Body of pancreas (tissue), 4 donors: ENCODE measurements at regions not wholly inside any gene's neighbourhood (a gene's known extent, or its start where the extent isn't known, plus 50 kb on each side); places are given as distances from the start of the nearest gene placed in this dataset.
"Not testable (repeated sequence)": the region's sequence is repeated elsewhere in the genome, so short reads cannot be mapped to it uniquely, and the experiment has no call there.

Experiments
- ATAC-seq: fragments of 150-250 bp; one replicate; pipeline ENCODE4 v1.9.1; 2016
- DNase-seq, 4 donors: peaks; one replicate each; pipeline ENCODE4 v3.0.0-alpha.2; 2019
- H3K27ac ChIP-seq, 4 donors: fragments of 200-600 bp; sonication (generic); 1 replicate in 3 of 4; 2 replicates in 1 of 4; pipeline versions ENCODE4 v1.5.1 to v1.6.1; 2016 to 2019; ENCODE audit warnings: mild to moderate bottlenecking in 1 of 4, mixed read lengths in 1 of 4, moderate library complexity in 1 of 4
- H3K27me3 ChIP-seq, 2 donors: fragments of 200-600 bp; sonication (generic); one replicate each; pipeline ENCODE4 v1.6.0; 2016; ENCODE audit warnings: mild to moderate bottlenecking in 1 of 2
- H3K36me3 ChIP-seq, 2 donors: fragments of 200-600 bp; sonication (generic); replicated peaks in 1 of 2; 2 replicates each; pipeline ENCODE4 v1.5.1; 2016; ENCODE audit warnings: low read depth in 2 of 2; ENCODE audit not compliant: insufficient read depth in 1 of 2
- H3K4me1 ChIP-seq: fragments of 200-600 bp; sonication (generic); one replicate; pipeline ENCODE4 v1.6.0; 2016
- H3K4me3 ChIP-seq, 2 donors: fragments of 200-600 bp; sonication (generic); 1 replicate in 1 of 2; 2 replicates in 1 of 2; pipeline ENCODE4 v1.5.1; 2016 to 2019
- H3K9me3 ChIP-seq, 3 donors: fragments of 200-600 bp; sonication (generic); 1 replicate in 2 of 3; 2 replicates in 1 of 3; pipeline ENCODE4 v1.5.1; 2016
- CTCF ChIP-seq, 7 experiments: fragments of 450-650 bp in 4 of 7; fragments of 200-600 bp in 3 of 7; sonication (generic) in 3 of 7; IDR thresholded peaks; one replicate each; pipeline ENCODE4 v1.5.1; 2016 to 2019; ENCODE audit warnings: antibody characterized with exemption in 7 of 7
- POLR2A ChIP-seq, 3 donors: fragments of 450-650 bp; IDR thresholded peaks; one replicate each; pipeline ENCODE4 v1.6.1; 2016; ENCODE audit warnings: antibody characterized with exemption in 3 of 3, mild to moderate bottlenecking in 2 of 3
- WGBS, 2 donors: methylation state at CpG; one replicate each; pipeline ENCODE4 v1.1.5; 2017; 5-methylcytosine and 5-hydroxymethylcytosine counted together
- intact Hi-C: fragments of 100-400 bp; cut with DNase I; formaldehyde crosslinking; loops from one replicate; pipeline ENCODE4 v1.15.1; 2023

DNA sequence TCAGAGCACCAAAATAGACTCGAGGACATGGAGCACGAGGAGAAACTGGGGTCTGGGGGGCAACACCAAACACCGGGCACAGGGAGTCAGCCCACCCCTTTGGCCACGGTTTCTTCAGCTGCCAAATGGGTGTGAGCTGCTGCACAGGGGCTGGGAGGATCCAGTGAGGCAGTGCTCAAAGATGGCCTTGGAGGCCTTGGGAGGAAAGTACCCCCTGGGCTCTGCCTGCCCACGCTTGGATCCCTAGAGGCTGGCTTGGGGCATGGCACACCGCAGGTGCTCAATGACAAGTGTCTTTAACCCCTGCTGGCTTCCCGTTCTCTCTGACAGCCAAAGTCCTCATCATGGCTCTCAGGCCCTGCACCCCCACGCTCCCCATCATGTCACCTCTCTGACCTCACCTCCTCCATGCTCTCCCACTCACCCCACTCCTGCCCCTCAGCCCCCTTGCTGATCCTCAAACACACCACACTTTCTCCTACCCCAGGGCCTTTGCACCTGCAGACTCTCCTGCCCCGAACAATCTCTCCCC lies 190.3 kb downstream of the ANKRD60 start:
- ATAC-seq (no peak), DNase-seq (no peak)
- no peaks in the 10 kb centered on the region for H3K4me1 ChIP-seq
- H3K27me3 ChIP-seq, result no peaks in the 10 kb centered on the region
- no peak overlapping the region for H3K27ac ChIP-seq
- WGBS, 2 donors, result 67 to 71% methylated on average over 9 of the region's 9 CpGs
- H3K36me3 ChIP-seq, result no peaks in the 10 kb centered on the region
- no peaks in the 10 kb centered on the region for H3K9me3 ChIP-seq
- no peak overlapping the region for H3K4me3 ChIP-seq
- intact Hi-C loops, result no loop called here
- TF ChIP-seq CTCF (IDR thresholded peaks at IDR 0.05) (no peak), POLR2A (IDR thresholded peaks at IDR 0.05) (no peak)

DNA sequence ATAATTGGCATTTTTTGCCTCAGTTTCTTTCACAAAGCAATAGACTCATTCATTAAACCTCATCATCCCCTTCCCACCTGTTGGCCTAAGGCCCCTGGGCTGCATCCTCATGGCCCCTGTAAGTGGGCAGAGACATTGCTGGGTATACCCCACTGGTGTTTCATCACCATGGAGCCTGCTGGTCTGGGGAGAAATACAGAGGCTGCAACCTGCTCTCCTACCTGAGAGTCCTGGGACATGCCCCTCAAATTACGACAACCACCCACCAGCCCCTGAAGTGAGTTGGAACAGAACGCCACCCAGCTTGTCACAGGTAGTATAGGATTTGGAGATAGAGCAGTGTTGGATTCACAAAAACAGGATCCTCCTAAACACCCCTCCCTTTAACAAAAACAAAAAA lies 190.8 kb downstream of the ANKRD60 start:
- Histone ChIP-seq H3K4me3 (no peak overlapping the region), H3K4me1 (no peaks in the 10 kb centered on the region), H3K27ac (no peak overlapping the region), H3K36me3 (no peaks in the 10 kb centered on the region), H3K9me3 (no peaks in the 10 kb centered on the region), H3K27me3 (no peaks in the 10 kb centered on the region)
- no peak for DNase-seq
- no peak for ATAC-seq
- intact Hi-C loops, result no loop called here
- 65 to 70% methylated on average over 2 of the region's 2 CpGs for WGBS, 2 donors
- TF ChIP-seq CTCF (IDR thresholded peaks at IDR 0.05), result no peak
- no peak for TF ChIP-seq POLR2A (IDR thresholded peaks at IDR 0.05)

DNA sequence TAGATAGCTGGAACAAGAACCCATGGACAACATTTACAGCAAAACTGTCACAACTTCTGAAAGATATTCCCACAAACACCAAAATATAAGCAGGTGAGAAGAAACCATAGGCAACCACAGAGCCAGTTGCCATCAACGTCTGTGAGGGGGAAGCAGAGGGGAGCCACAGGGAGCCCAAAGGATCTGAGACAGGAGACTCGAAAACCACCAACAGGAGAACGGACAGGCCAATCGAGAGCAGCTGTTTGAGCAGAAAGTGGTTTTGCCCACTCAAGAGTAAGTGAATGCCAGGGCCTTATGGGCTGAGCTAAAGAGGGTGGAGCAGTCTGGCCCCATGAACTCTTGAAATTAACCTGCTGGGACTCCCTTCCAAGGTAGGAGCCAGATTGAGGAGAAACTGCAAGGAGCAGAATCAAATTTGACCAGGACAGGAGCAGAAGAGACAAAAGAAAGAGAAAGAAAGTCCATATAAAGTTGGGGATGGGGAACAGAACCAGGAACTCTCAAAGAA lies 195.4 kb downstream of the ANKRD60 start:
- H3K27me3 ChIP-seq, result no peaks in the 10 kb centered on the region
- no peak overlapping the region for H3K27ac ChIP-seq
- intact Hi-C loops, result no loop called here
- H3K36me3 ChIP-seq, result no peaks in the 10 kb centered on the region
- 70 to 71% methylated on average over 4 of the region's 4 CpGs for WGBS, 2 donors
- DNase-seq, result no peak
- H3K9me3 ChIP-seq, result no peaks in the 10 kb centered on the region
- no peak for ATAC-seq
- TF ChIP-seq CTCF (IDR thresholded peaks at IDR 0.05) (no peak), POLR2A (IDR thresholded peaks at IDR 0.05) (no peak)
- no peak overlapping the region for H3K4me3 ChIP-seq
- H3K4me1 ChIP-seq, result no peaks in the 10 kb centered on the region

- H3K36me3 ChIP-seq, result no peaks in the 10 kb centered on the region
- H3K27me3 ChIP-seq, result no peaks in the 10 kb centered on the region
- no peak for DNase-seq
- 69 to 71% methylated on average over 4 of the region's 4 CpGs for WGBS, 2 donors
- no peak overlapping the region for H3K27ac ChIP-seq
- ATAC-seq, result no peak
- H3K9me3 ChIP-seq, result no peaks in the 10 kb centered on the region
- TF ChIP-seq CTCF (IDR thresholded peaks at IDR 0.05) (no peak), POLR2A (IDR thresholded peaks at IDR 0.05) (no peak)
- intact Hi-C loops, result no loop called here
- H3K4me3 ChIP-seq, result no peak overlapping the region
- H3K4me1 ChIP-seq, result no peaks in the 10 kb centered on the region
These were observed 195.9 kb downstream of the ANKRD60 start for GRCh38 chr20:58032599-58032998.

GRCh38 chr20:58031350-58031749 lies 197.1 kb downstream of the ANKRD60 start:
- intact Hi-C loops, DNase-seq: not testable (repeated sequence)
- 78 to 83% methylated on average over 7 of the region's 7 CpGs for WGBS, 2 donors

More at GRCh38 chr20:58031350-58031749, 197.1 kb downstream of the ANKRD60 start:
- H3K4me1 ChIP-seq, H3K27ac ChIP-seq, H3K27me3 ChIP-seq, H3K9me3 ChIP-seq, ATAC-seq, H3K36me3 ChIP-seq, H3K4me3 ChIP-seq: not testable (repeated sequence)
